NCI-H146 treated with DMSO at 0.1 percent for 48 hours (cell line): ENCODE measurements at regions not wholly inside any gene's neighbourhood (a gene's known extent, or its start where the extent isn't known, plus 50 kb on each side); places are given as distances from the start of the nearest gene placed in this dataset.
"Not testable (repeated sequence)": the region's sequence is repeated elsewhere in the genome, so short reads cannot be mapped to it uniquely, and the experiment has no call there.

ENCODE experiments used
- DNase-seq: peaks from one replicate; lab custom pipeline; 2025; ENCODE audit not compliant: unreplicated experiment; lab: John Stamatoyannopoulos, UW

DNA sequence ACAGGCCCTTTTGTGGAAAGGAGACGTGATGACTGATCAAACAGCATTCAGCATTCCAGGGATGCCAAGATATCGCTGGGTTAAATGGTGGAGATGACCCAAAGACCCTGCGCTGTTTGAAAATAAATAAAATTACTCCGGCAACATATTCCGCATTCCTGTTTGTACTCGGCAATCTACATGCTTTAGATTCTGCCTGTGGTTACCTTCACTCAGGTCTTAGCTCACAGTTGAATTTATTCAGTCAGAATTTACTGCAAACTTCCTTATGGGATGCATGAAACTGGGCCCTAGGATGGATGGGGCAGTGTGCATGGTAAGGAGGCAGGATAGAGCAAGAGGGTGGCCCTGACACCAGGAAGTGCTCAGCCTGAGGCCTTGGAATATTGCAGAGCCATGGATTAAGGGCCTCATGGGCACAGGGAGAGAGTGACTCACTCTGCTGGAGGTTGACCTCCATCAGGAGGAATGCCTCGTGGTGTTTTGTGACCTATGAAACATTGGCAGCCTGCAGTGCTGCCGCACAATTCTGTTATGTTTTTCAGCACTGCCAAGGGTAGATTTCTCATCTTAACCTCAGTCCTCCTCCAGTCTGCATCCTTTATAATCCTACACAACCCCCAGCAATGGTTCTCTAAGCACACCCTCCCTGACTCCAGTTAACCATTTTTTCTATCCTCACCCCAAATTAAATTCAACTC, 321.4 kb downstream of the IRS1 start:
- DNase-seq: no peak

GRCh38 chr2:226477221-226478108, 322.2 kb downstream of the IRS1 start:
- DNase-seq: no peak

- DNase-seq: no peak
Observed at GRCh38 chr2:226475650-226476049, 324.0 kb downstream of the IRS1 start.

- no peak for DNase-seq
Observed at GRCh38 chr2:226474131-226474530, 325.5 kb downstream of the IRS1 start.

- DNase-seq: no peak
Observed at GRCh38 chr2:226471987-226472470, 327.6 kb downstream of the IRS1 start.

- no peak for DNase-seq
Observed at GRCh38 chr2:226467633-226468032, 332.0 kb downstream of the IRS1 start.

- no peak for DNase-seq
Observed at GRCh38 chr2:226467221-226467620, 332.4 kb downstream of the IRS1 start.

DNA sequence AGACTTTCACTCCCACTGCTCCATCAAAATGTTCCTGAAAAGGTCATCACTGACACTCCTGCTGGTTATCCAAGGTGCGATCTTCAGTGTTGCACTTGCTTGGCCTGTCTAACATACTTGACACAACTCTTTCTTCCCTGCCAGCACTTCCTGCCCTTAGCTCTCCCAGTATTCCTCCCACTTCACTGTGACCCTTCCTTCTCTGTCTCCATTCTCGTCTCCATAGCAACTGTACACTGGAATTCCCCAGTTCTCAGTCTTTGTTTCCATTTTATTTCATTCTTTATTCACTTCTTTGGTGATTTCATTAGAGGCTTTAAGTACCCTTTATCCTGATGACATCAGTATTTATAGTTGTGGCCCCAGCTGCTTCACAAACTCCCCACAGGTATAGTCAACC, 333.0 kb downstream of the IRS1 start:
- no peak for DNase-seq

DNA sequence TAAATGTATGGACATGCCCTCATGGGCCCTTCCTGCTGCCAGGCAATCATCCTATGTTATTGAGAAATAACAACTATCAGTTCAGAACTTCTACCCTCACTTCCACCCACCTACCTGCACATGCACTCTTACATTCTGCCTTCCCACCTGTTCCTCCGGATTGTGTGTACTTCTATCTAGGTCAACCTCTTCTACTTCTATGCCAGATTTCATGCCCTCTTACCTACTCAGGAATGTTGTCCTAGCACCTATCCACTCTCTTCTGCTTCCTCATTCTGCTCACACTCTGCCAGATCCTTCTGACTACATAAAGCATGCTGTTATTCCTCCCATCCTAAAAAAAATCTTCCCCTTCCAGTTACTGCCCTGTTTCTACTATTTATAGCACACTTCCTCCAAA, 333.5 kb downstream of the IRS1 start:
- DNase-seq: no peak

DNA sequence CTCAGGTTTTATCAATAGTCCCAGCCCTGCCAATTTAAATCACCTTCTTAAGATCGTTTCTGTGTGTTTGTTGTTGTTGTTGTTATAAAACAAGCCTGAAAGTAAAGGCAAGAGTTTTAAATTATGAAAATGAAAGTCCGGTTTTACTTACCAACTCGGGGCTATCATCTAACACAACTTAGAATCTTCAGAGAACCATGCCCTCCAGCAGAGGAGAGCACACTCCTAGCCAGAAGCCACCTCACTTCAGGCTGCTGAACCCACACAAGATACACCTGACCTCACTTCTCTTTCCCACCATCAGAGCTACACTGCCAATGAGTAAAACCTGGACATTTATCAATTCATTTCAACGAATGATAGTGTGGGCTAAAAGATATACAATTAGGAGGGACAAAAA, 335.2 kb downstream of the IRS1 start:
- no peak for DNase-seq

DNA sequence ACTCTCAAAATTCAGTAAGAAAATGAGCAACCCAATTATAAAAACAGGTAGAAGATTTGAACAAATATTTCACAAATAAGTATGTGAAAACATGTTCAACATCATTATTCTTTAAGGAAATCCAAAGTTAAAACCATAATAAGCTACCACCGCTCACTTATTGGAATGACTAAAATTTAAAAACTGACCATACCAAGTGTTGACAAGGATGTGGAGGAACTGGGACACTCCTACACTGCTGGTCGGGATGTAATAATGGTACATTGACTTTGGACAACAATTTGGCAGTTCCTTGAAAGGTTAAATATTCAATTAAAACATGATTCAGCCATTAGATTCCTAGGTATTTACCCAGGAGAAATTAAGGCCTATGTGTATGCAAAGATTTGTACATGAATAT, 336.5 kb downstream of the IRS1 start:
- DNase-seq: no peak

GRCh38 chr2:226461981-226462380, 337.6 kb downstream of the IRS1 start:
- DNase-seq: no peak

GRCh38 chr2:226456144-226456543, 343.5 kb downstream of the IRS1 start:
- DNase-seq: not testable (repeated sequence)

DNA sequence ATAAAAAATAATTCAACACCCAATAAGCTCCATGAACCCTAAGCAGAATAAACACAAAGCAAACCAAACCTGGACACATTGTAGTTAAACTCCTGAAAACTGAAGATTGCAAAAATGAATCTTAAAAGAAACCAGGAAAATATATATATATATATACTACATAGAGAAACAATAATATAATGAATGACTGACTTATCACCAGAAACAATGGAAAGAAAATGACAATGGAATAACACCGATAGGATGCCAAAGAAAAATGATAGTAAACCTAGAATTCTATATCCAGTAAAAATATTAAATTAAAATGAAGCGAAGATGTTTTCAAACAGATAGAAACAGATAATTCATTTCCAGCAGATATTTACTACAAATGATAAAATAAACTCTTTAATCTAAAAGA, 346.9 kb downstream of the IRS1 start:
- no peak for DNase-seq

DNA sequence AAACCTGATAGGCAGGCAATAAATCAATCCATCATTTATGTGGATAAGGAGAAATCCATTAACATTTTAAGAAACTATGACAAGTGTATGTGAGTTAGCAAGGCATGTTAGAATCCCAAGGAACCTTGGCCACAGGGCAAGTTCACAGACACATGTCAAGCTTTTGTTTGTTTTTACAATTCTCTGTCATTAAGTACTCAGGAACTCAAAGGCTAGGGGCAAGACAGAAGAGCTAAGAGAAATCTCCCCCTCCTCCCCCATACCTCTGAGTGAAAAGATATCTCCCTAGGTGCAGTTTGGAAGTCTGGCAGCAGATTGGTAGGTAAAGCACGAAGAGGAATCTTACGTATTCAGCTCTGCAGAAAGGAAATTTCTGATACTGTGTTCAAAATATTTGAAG, 348.1 kb downstream of the IRS1 start:
- DNase-seq: no peak

- no peak for DNase-seq
Observed at GRCh38 chr2:226450141-226450540, 349.5 kb downstream of the IRS1 start.

DNA sequence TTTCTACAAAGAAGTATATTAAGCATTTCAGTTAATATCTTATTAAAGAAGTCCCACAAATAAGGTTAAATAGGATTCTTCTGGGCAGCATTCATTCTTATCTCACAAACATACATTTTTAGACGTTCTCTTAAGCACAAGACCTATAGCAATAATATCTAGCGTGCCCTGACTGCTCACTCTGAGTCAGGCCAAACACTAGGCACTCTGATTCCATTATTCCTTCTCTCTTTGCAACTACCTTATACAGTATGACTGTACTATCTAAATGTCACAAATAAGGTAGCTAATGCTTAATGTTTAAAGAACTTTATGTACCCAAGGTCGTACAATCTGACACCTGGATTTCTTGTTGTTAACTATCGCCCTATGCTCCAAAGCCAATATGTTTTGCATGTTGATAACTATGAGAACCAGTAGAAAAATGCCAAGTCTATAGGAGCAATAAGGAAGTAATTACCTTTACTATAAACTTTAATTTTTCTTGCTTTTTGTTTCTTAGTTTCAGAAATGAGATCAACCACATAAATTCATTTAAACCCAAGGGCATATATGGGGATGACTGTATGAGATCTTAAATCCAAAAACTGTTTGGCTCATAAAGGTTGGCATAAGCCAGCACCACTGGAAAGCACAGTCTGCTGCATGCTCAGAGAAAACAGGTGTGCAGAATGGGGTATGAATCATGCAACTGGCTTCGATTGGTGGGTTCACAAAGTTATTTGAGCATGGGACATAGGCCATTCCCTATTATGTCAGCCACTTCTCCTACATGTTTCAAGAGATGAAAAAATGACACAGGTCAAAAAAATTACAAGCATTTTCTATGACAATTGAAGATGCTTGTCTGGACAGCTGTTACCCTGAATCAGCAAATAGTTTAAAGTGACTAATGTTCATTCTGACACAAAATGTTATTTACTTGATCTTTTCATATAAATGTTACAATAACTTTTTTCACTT, 352.0 kb downstream of the IRS1 start:
- DNase-seq: no peak

GRCh38 chr2:226446406-226447001, 353.1 kb downstream of the IRS1 start:
- DNase-seq: no peak

DNA sequence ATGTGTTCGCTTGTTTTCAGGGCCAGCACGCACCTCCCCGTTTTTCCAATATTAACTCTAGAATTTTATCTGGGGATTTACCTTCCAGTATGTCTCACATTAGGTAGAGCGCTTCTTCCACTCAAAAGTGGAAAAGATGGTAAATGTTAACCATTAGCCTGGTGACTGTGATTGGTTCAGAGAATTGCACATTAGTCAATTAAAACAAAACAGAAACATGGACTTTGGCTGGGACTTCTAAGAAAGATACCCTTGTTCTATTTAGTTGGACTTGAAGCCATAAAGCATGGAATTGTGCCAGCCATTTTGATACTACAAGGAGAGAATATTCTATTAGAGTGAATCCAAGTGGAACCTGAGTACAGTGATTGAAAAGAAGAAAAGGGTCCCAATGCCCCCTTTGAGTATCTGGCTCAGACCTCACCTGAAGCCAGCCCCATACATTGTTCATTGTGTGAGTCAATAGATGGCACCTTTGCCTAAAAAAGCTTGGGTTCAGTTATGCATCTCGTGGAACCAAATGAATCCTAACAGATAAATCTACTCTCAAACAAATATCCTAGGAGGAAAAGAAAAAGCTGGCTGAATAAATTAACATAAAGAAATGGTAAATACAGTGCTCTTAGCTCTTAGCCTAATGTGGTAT, 354.3 kb downstream of the IRS1 start:
- DNase-seq: no peak

DNA sequence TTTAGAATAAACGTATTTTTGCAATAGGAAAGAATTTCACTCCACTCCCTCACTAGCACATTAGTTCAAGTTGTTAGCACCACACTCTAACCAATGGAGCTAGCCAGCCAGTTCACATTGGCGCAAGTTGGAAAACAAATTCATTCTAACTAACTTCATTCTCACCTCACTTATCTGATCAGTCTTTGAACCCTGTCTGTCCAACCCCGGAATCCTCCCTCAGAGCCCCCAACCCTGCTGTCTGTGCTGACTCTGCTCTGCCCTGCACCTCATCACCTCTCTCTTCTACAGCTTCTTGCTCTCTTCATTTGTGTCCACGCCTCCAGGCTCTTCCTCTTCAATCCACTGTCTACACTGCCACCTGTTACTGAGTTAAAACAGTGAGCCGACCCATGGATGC, 356.5 kb downstream of the IRS1 start:
- no peak for DNase-seq
